OCI-LY3 (cell line): ENCODE measurements at regions not wholly inside any gene's neighbourhood (a gene's known extent, or its start where the extent isn't known, plus 50 kb on each side); places are given as distances from the start of the nearest gene placed in this dataset.

ENCODE experiments used
- EZH2phosphoT487 ChIP-seq: fragments of 200-600 bp; shearing (Covaris generic); IDR thresholded peaks from 2 replicates; pipeline ENCODE4 v1.6.1; 2018; ENCODE audit warnings: antibody characterized with exemption, mixed run types, low read depth
- TF ChIP-seq, protein P1 (sequence below): fragments of 200-600, 300-600 bp; sonication (generic); IDR thresholded peaks from 2 replicates; pipeline ENCODE4 v1.5.1; 2014; ENCODE audit warnings: antibody characterized with exemption, low read length, low read depth

DNA sequence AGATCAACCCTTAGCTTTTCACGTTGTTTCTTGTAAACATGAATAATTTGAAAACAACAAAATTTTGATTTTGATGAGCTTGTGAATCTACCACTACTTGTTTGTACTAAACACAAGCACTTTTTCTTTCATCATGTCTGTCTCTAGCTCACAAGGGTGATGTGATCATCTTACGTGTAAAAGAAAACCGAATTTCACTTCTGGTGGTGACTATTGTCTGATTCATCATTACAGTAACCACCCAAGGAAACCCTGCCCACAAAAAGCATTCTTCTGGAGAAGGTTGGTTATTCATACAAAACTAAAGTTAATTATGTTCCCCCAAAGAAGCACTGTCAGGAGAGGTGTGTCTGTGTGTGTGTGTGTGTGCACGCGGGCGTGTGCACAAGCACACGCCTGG, 285.4 kb downstream of the ZNF516 start:
- TF ChIP-seq, protein P1, sequence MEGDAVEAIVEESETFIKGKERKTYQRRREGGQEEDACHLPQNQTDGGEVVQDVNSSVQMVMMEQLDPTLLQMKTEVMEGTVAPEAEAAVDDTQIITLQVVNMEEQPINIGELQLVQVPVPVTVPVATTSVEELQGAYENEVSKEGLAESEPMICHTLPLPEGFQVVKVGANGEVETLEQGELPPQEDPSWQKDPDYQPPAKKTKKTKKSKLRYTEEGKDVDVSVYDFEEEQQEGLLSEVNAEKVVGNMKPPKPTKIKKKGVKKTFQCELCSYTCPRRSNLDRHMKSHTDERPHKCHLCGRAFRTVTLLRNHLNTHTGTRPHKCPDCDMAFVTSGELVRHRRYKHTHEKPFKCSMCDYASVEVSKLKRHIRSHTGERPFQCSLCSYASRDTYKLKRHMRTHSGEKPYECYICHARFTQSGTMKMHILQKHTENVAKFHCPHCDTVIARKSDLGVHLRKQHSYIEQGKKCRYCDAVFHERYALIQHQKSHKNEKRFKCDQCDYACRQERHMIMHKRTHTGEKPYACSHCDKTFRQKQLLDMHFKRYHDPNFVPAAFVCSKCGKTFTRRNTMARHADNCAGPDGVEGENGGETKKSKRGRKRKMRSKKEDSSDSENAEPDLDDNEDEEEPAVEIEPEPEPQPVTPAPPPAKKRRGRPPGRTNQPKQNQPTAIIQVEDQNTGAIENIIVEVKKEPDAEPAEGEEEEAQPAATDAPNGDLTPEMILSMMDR, result no peak
- no peak for TF ChIP-seq EZH2phosphoT487
